Left colon (tissue), 2 donors: ENCODE measurements at regions not wholly inside any gene's neighbourhood (a gene's known extent, or its start where the extent isn't known, plus 50 kb on each side); places are given as distances from the start of the nearest gene placed in this dataset.
"Not testable (repeated sequence)": the region's sequence is repeated elsewhere in the genome, so short reads cannot be mapped to it uniquely, and the experiment has no call there.

ENCODE experiments used
- ATAC-seq: fragments of 200-7000 bp; cut with Tn5 transposase; one replicate; pipeline ENCODE4 v1.9.1; 2020; ENCODE audit warnings: mild to moderate bottlenecking, moderate library complexity
- DNase-seq, 2 donors: peaks; one replicate each; pipeline ENCODE4 v3.0.0-alpha.2; 2020
- intact Hi-C, 2 donors: fragments of 100-400 bp; cut with DNase I in 1 of 2; cut with micrococcal nuclease in 1 of 2; formaldehyde crosslinking; loops; one replicate each; pipeline versions ENCODE4 v1.11.2 to v1.14.0; 2022; cut with DNase I, micrococcal nuclease
- donor health status: DM: no; HTN: no; CAD: no.
- donor health status: DM: yes; HTN: yes; CAD: no.

- DNase-seq (peak; percentile 49 to 71), ATAC-seq (peak; percentile 89)
- intact Hi-C loops: no loop called here
Measured at GRCh38 chrX:39688576-39689375, 409.0 kb downstream of the BCOR start.

- ATAC-seq (peak; percentile 28), DNase-seq (peak in 1 of 2 donors; percentile 15)
- intact Hi-C loops: no loop called here
Measured at GRCh38 chrX:39689376-39690104, 408.2 kb downstream of the BCOR start.

- DNase-seq (peak; percentile 21 to 35), ATAC-seq (peak; percentile 80)
- intact Hi-C loops: no loop called here
Measured at GRCh38 chrX:39690541-39691415, 407.0 kb downstream of the BCOR start.

- no peak for ATAC-seq
- DNase-seq: no peak
- intact Hi-C loops: no loop called here
Measured at GRCh38 chrX:39691724-39692123, 406.0 kb downstream of the BCOR start.

GRCh38 chrX:39692796-39693195 is 405.0 kb downstream of the BCOR start:
- DNase-seq (no peak), ATAC-seq (no peak)
- intact Hi-C loops: no loop called here

GRCh38 chrX:39693298-39693697 is 404.5 kb downstream of the BCOR start:
- DNase-seq (no peak), ATAC-seq (no peak)

GRCh38 chrX:39702636-39703035 is 395.1 kb downstream of the BCOR start:
- DNase-seq, ATAC-seq, intact Hi-C loops: not testable (repeated sequence)

More at GRCh38 chrX:39693298-39693697, 404.5 kb downstream of the BCOR start:
- intact Hi-C loops: no loop called here

- DNase-seq: no peak
- ATAC-seq: no peak
- intact Hi-C loops: no loop called here
Measured at GRCh38 chrX:39703307-39703706, 394.5 kb downstream of the BCOR start.

GRCh38 chrX:39704590-39704989 is 393.2 kb downstream of the BCOR start:
- ATAC-seq (no peak), DNase-seq (no peak)
- intact Hi-C loops: no loop called here

- ATAC-seq: peak; percentile 72
- intact Hi-C loops: no loop called here
- peak; percentile 39 to 57 for DNase-seq
Measured at GRCh38 chrX:39705290-39705689, 392.5 kb downstream of the BCOR start.

- intact Hi-C loops: no loop called here
- ATAC-seq (no peak), DNase-seq (no peak)
Measured at GRCh38 chrX:39709364-39709763, 388.4 kb downstream of the BCOR start.

- ATAC-seq: no peak
- DNase-seq: no peak
- intact Hi-C loops: no loop called here
Measured at GRCh38 chrX:39709812-39710211, 387.9 kb downstream of the BCOR start.

- intact Hi-C loops: no loop called here
- DNase-seq (no peak), ATAC-seq (no peak)
Measured at GRCh38 chrX:39710776-39711175, 387.0 kb downstream of the BCOR start.

GRCh38 chrX:39714471-39714870 is 383.3 kb downstream of the BCOR start:
- ATAC-seq: no peak
- intact Hi-C loops: no loop called here
- DNase-seq: no peak

GRCh38 chrX:39716401-39716800 is 381.4 kb downstream of the BCOR start:
- ATAC-seq (no peak), DNase-seq (no peak)
- intact Hi-C loops: no loop called here

GRCh38 chrX:39716802-39717540 is 380.8 kb downstream of the BCOR start:
- DNase-seq (no peak), ATAC-seq (no peak)
- intact Hi-C loops: no loop called here

- ATAC-seq (no peak), DNase-seq (no peak)
- intact Hi-C loops: no loop called here
Measured at GRCh38 chrX:39718981-39719380, 378.8 kb downstream of the BCOR start.

- ATAC-seq: no peak
- intact Hi-C loops: no loop called here
Measured at GRCh38 chrX:39720945-39721344, 376.8 kb downstream of the BCOR start.

More at GRCh38 chrX:39720945-39721344, 376.8 kb downstream of the BCOR start:
- DNase-seq: no peak
